Suprapubic skin (tissue), 4 donors: ENCODE measurements at regions not wholly inside any gene's neighbourhood (a gene's known extent, or its start where the extent isn't known, plus 50 kb on each side); places are given as distances from the start of the nearest gene placed in this dataset.

Experiments
- EP300 ChIP-seq: sonication (generic); formaldehyde crosslinking; IDR thresholded peaks from one replicate; pipeline ENCODE4 v1.6.1; 2017; ENCODE audit warnings: antibody characterized with exemption
- POLR2A ChIP-seq, 2 donors: fragments of 450-650 bp; IDR thresholded peaks; one replicate each; pipeline ENCODE4 v1.6.1; 2017; ENCODE audit warnings: antibody characterized with exemption in 2 of 2, mild to moderate bottlenecking in 2 of 2, moderate library complexity in 2 of 2
- POLR2AphosphoS5 ChIP-seq, 3 donors: sonication (generic); formaldehyde crosslinking; IDR thresholded peaks; one replicate each; pipeline ENCODE4 v1.6.1; 2017; ENCODE audit warnings: antibody characterized with exemption in 3 of 3

DNA sequence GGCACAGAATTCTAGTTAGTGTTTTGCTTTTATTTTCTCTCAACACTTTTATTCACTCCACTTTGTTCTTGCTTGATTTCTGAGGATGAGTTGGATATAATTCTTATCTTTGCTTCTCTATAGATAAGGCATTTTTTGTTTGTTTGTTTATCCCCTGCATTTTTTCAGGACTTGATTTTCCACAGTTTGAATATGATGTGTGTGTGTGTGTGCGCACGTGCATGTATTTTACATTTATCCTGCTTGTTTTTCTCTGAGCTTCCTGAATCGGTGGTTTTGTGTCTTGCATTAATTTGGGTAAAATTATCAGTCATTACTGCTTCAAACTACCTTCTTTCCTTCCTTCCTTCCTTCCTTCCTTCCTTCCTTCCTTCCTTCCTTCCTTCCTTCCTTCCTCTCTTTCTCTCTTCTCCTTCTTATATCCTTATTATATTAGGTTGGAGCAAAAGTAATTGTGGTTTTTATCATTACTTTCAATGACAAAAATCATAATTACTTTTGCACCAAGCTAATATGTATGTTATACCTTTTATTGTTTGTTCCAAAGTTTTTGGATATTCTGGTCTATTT, 679.9 kb upstream of the RAG2 start:
- TF ChIP-seq POLR2AphosphoS5 (IDR thresholded peaks at IDR 0.05), result no peak
- no peak for TF ChIP-seq POLR2A (IDR thresholded peaks at IDR 0.05)
- TF ChIP-seq EP300, result no peak
